ENCODE measurements at regions not wholly inside any gene's neighbourhood (a gene's known extent, or its start where the extent isn't known, plus 50 kb on each side); places are given as distances from the start of the nearest gene placed in this dataset.

DNA sequence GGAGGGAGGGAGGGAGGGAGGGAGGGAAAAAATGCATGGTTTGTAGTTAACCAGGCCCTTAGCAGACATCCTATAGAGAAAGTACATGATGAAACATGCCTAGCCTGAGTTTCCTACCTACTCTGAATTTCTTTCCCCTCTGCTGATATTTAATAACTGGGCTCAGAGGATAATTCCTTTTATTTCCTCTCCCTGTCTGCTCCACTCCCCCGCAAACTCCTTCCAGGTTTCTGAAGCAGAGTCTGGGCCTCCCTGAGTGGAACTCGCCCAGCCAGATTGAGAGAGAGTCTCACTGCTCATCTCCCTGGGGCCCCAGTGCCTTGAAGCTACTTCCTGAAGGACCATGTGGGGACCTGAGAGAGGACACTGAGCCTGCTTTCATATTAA lies 111.9 kb upstream of the SLC44A3 start:
- no peak for DNase-seq (ENCODE audit: low read depth in 3 of 3, low spot score in 2 of 3)

DNA sequence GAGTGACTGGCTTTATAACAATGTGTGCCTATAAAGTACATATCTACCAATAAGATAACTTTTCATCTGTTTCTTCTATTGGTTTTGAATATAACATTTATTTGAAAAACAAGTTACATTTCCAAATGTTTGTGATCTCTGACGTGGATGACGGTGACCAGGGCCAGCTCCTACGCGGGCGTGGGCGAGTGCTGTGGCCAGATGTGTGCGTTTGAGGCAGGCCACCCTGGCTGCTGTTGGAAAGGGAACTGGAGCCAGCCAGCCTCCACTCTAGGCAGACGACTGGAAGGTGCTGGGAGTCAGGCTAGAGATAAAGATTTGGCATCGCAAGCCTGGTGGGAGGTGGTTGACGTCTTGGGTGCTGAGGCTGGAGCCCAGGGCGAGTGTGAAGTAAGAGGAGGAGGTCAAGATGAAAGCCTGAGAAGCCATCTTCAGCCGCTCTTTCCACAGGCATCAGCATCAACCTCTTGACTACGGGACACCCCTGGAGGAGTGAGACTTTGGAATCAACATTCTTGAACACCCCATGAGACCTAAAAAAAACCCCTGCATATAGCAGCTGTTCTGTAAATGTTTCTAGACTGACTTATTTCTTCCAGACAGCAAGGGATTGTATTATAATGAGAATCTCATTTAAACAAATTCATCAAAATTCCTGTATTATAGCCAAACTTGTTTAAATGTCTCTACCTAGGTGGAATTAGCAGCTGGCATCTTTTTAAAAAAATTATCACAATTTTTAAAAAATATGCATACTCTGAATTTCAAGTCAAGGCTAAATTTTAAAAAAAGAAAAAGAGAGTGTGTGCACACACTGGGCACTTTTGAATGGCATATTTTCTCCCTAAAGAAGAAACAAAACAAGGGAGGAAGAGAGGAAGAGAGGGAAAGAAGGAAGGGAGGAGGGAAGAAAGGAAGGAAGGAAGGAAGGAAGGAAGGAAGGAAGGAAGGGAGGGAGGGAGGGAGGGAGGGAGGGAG lies 112.5 kb upstream of the SLC44A3 start:
- DNase-seq (ENCODE audit: low read depth in 3 of 3, low spot score in 2 of 3) = no peak

DNA sequence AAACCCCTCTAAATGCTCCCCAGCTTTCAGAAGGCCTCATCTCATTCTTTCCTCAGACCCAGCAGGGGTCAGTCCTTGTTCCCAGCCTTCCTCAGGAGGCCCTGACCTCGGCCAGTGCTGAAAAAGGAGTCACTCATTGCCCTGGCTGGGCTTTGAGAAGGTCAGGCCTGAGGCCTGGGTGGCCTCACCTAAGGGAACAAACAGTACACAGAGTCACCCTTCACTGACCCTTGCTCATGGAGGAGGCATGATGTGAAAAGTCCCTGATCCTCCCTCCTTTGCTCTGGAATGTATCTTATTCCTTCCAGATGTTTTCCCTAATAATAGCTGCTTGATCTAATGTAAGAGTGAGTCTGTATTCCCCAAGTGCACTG lies 117.7 kb upstream of the SLC44A3 start:
- no peak for DNase-seq (ENCODE audit: low read depth in 3 of 3, low spot score in 2 of 3)

DNA sequence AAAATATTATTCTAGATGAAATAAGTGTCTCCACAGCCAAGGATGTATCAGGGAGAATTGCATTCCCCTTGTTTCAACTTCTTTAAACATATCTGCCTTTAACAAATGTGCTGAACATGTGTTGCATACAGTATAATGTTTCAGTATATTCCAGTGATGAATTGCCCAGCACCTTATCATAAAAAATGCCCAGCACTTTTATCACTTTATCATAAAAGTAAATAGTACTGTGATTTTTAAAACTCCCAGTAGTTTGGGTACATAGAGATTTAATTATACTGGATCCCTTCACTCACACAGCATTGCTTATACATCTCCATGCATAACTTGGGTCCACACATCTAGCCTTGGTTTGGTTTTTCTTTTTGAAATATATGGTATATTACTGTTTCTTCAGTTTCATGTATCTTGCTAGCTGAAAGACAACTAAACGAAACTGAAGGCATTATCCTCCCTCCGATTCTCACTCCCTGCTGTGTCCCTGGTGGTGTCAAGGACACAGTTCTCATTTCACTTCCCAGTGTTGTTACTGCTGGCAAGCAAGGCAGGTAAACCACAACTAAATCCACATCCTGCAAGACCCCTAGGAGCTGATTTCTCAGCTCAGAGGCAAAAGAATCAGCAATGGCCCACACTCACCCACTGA lies 118.2 kb upstream of the SLC44A3 start:
- DNase-seq (ENCODE audit: low read depth in 3 of 3, low spot score in 2 of 3) = no peak

DNA sequence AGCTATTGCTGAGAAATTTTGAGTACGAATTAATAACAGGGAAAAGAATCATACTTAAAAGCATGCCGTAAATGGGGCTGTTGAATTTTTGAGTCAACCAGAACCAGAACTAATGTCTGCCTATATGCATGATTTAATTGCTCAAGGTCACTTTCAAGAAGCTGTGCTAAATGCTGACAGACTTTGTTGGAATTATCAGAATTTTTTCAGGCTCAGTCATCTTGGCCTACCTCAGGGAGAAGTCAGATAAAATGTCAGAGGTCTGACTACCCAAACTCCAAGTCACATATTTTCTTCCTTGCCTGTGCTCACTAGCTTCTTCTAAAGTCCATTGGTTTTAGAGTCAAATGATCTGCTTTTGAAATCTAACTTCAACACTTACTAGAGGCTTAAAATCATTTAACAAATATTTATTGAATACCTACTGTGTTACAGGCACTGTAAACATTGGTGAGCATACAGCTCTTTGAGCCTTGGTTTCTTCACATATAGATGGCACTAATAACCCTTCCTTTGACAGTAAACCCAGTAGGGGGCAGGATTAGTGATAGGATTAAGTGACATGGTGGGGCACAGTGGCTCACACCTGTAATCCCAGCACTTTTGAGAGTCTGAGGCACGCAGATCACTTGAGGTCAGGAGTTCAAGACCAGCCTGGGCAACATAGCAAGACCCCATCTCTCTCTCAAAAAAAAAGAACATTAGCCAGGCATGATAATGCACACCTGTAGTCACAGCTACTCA lies 121.2 kb upstream of the SLC44A3 start:
- no peak for DNase-seq (ENCODE audit: low read depth in 3 of 3, low spot score in 2 of 3)

DNA sequence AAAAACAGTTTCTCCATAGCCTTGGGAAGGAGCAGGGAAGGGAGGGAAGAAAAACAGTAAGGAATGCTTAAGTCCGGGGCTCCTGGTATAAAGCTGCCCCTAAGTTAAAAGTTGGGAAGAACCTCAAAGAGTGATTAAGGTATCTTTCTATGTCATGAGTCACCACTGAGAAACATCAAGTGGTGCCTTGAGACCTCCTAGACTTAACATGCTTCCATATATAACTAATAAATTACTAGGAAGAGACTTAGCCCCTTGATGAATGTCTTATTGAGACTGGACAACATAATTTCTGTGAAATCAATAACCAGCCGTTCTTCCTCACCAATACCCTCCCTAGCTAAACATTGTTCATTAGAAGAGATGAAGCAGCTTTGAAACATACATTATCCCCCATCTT lies 121.8 kb upstream of the SLC44A3 start:
- DNase-seq (ENCODE audit: low read depth in 3 of 3, low spot score in 2 of 3) = no peak

DNA sequence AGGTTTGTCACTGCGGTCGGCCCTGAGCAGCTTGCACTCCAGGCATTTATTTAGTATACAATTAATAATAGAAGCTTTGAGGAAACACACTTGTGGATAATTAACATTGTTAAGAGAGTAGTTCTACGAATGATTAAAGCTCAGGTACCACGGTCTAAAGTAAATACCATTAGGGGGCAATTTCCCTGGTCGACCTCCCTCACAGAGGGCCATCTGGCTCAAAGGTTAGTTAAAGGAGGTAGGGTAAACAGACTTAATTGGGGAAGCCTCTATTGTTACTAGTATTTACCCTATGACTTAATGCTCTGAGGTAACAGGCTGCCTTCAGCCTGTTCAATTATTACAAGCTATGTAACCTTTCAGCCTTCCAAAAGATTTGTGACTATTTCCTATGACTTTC lies 122.3 kb upstream of the SLC44A3 start:
- DNase-seq (ENCODE audit: low read depth in 3 of 3, low spot score in 2 of 3) = no peak

DNA sequence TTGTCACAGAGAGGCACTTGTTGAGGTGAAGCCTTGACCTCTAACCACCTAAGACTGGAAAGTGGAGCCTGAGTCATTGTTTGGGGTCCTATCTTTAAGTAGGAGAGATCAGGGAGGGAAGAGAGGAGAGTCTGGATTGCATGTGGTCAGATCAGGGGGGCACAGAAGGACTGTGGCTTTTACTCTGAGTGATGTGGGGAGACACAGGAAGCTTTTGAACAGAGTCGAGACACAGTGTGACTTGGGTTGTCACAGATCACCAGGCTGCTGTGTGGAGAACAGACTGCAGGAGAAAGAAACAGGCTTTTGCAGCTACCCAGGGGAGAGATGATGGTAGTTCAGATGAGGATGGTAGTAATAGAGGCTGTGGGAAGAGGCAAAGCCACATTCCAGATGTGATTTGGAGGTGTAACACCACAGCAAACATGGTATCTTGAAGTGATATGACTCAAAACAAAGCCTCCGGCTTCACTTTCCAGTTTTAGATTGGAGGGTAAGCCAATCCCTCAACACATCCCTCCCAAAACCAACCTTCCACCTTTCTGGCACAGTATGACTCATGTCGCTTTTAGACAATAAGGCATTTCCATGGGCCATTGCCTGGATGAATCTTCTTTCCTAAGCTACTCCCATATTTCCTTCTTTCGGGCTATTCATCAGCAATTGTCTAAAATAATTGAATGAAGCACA lies 125.8 kb upstream of the SLC44A3 start:
- no peak for DNase-seq (ENCODE audit: low read depth in 3 of 3, low spot score in 2 of 3)

DNA sequence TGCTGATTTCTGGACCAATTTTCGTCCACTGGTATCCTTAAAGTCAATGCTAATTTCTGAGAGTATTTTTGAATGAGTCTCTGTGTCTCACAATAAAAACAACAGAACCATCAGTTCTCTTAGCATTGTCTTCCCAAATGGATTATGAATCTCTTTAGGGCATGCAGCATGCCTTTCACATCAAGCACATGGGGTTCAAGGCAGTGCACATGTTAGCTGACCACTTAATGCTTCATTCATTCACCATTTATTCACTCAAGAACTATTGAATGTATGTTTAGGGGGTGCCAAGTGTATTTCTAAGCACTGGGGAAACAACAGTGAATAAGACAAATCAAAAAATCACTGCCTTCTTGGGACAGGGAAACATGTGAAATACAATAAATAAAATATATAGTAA lies 126.7 kb upstream of the SLC44A3 start:
- DNase-seq (ENCODE audit: low read depth in 3 of 3, low spot score in 2 of 3) = no peak

DNA sequence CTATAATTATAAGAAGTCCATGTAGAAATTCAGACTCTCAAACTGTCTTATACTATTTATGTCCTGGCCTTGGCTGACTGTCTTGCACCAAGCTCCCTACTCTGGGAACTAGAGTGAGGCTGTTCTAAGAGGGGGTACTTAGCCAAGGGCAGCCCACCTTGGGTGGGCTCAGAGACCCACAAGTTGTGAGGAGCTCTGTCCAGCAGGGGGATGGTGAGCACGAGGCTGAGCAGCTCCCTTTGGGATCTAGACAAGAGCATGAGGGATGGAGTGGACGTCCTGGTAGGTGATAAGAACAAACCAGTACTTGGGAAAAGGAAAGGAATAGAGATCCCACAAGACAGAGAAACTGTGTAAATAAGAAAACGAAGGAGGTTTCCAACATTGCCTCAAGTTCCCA lies 127.1 kb upstream of the SLC44A3 start:
- no peak for DNase-seq (ENCODE audit: low read depth in 3 of 3, low spot score in 2 of 3)

DNA sequence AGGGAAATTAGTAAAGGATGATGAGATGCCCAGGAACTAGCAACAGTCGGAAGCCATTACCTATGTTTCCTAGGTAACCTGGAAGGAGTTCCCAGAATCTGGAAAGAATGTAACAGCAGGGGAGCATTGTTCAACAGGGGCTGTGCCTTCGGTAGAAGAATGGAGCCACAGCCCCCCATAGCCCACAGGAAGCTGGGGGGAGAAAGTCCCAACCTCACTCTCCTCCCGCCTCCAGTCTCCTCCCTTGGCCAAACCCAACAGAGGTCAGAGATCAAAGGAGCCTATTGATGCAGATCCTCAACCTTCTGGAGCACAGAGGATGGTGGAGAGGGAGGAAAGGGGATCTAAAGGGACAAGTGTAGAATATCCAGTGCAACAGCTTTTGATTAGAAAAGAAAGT lies 131.5 kb upstream of the SLC44A3 start:
- DNase-seq (ENCODE audit: low read depth in 3 of 3, low spot score in 2 of 3) = no peak

DNA sequence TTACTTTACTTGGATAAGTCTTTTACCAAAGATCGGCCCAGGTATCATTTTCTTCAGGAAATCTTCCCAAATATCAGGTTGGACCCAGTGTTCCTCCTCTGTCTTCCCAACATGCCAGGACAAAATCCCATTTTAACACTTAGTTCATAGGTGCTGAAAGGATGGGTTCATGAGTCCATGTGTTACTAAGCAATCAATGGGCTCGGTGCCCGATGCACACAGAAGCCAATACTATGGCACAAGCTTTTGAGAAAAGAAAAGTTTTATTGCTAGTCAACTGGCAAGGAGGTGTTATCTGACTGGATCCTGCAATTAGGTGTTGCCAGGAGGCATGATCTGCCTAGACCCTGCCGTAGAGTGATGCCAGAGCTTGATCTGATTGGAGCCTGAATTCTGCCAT lies 133.3 kb upstream of the SLC44A3 start:
- no peak for DNase-seq (ENCODE audit: low read depth in 3 of 3, low spot score in 2 of 3)

DNA sequence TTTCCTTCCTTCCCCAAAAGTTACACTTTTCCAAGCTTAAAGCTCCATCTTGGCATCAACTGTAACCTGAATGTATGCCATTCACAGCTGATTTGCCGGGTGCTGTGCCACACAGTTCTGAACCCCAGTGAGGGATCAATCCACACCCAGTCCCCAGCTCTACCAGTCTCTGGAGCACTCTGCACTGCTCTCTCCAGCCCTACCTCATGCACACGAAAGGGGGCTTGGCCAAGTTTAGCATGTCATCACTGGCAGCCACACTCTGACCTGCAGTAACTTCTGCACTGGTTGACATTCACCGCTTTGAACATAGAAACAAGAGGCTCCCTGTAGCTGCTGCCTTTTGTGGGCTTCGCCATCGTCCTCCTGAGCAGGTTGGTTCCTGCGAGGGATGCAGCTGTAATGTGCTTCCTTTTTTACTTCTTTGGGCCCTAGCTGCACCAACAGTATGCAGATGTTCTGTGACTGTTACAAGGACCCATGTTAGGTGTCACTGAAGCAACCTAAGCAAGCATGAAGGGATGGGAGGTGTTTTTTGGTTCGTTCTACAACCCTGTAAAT lies 135.4 kb upstream of the SLC44A3 start:
- DNase-seq (ENCODE audit: low read depth in 3 of 3, low spot score in 2 of 3) = no peak

DNA sequence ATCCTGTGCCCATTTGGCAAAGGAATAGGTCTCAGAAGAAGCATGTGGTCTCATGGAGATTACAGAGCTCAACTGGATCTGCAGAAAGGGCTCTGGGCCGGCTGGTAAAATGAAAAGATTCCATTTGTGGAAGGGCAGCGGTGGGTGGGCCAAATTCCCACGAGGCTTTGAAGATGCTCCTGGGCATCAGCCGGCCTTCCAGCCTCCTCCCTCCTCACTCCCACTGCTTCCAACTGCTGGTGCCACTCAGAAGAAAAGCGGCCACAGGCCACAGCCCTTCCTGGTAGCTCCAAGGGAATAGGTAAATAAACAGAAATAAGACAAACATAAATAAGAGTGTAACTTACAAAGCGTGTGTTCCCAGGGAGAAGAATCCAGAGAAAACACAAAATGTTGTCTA lies 136.3 kb upstream of the SLC44A3 start:
- no peak for DNase-seq (ENCODE audit: low read depth in 3 of 3, low spot score in 2 of 3)

DNA sequence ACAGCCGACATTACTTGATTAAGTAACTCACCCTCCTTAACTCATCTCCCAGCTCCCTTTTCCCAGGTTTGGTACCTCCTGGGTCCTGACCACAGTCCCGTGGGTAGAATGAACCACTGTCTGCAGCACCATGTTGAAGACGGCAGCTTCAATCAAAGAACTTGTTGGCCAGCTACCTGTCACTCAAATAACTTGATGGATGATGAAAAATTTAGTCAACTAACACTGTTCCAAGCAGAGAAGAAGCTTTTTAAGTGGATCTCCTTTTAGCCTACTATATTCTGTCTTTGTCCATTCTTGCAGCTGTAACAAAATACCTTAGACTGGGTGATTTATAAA lies 138.4 kb upstream of the F3 start:
- no peak for DNase-seq (ENCODE audit: low read depth in 3 of 3, low spot score in 2 of 3)

DNA sequence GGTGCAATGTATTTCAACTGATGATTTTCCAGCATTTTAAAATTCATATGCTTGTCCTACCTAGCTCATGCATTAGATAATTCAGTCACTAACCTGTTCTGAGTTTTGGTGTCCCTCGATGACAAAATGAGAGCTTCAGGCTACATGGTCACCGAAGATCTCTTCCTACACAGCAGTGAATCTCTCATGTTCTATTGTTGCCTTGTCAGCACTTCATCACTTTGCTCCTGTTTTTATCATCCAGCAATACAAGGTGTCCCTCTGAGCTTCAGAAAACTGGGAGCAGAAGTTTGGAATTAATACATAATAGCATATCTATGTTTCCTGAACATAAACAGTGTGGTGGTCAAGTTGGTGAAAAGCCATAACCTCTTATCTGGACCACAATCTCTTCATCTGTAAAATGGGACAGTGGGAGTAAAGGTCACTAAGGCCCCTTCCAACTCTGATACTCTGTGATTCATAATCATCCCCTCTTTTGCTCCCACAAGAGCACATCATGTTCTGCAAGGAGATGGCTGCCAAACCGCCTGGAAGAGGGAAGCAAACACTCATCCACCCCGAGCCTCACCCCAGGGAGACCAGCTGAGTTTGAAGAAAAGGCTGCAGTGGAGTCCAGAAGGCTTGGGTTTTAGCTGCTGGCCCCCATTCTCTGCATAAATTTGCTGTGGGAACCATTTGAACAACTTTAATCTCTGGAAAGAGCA lies 137.9 kb upstream of the F3 start:
- no peak for DNase-seq (ENCODE audit: low read depth in 3 of 3, low spot score in 2 of 3)

DNA sequence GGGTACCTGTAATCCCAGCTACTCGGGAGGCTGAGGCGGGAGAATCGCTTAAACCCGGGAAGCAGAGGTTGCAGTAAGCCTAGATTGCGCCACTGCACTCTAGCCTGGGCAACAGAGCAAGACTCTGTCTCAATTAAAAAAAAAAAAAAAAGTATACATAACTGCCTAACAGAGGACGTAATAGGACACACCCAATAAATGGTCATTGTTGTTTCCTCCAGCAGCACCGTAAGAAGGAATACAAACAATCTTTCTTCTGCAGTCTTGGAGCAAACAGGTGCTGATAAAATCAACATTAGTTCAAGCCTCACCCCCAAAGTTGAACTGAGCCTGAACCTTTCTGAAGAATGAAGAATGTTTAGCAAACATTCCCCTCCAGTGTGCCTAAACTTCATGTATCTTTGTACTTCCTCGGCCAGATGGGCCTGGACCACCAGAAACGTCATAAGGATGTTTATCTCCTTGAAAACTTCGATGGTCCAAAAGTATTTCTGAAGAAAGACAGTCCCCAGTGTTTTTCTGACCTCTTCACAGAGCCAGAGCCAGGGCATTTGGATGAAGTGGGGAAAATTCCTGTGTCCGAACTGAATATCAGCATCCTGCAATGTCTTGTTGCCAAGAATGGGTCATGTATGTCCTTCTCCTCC lies 136.8 kb upstream of the F3 start:
- DNase-seq (ENCODE audit: low read depth in 3 of 3, low spot score in 2 of 3) = no peak

DNA sequence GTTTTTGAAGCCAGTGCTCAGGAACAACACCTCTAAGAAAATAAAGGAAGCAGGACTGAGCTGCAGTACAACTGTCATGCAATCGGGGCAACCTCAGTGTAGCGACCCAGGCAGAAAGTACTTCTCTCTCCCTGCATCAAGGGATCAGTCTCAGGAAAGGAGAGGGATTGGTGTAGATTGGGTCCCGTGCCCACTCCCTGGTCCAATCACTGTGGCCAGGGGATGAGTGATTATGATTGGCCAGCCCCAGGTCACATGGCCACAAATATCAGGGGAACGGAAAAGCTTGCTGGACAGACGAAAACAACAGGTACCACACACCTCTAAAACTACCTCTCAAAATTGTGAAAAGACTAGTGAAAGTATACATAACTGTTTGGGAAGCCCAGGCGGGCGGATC lies 136.2 kb upstream of the F3 start:
- no peak for DNase-seq (ENCODE audit: low read depth in 3 of 3, low spot score in 2 of 3)

DNA sequence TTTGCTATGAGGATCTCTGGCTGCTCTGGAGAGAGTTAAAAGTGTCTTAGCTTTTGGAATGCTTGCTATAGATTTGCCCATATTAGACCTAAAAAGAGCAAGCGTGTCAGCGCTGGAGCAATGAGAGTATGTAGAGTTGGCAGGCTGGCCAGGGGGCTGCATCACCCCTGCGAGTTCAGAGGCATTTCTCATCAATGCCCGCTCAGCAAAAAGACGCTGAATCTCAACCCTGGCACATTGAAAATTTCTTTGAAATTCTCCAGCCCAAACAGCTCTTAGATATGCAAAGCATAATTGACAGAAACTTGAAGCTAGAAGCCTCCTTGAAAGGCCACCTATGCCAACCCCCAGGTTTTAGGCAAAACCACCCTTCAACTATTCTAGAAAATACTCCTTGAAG lies 135.5 kb upstream of the F3 start:
- DNase-seq (ENCODE audit: low read depth in 3 of 3, low spot score in 2 of 3) = no peak

DNA sequence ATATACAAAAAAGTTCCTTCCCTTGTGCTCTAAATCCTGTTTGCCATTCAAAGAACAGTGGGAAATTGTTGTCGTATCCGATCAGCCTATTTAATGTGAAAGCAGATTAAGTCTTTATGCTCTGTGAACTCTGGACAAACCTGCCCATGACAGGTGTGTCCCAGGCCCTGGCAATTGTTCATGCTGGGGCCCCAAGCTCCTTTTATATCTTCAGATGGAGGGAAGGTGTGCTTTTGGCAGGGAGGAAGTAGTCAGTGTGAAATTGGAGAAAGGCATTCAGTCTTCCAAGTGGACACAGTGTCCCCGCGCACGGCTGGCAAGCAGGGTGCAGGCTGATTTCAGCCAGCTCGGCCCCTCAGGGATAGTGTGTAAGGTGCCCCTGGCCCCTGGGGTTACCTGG lies 135.1 kb upstream of the F3 start:
- peak in 1 of 3 donors; percentile 21 for DNase-seq (ENCODE audit: low read depth in 3 of 3, low spot score in 2 of 3)

Data from right renal cortex interstitium (tissue), 3 donors.